HFF-Myc (cell line): ENCODE measurements at regions not wholly inside any gene's neighbourhood (a gene's known extent, or its start where the extent isn't known, plus 50 kb on each side); places are given as distances from the start of the nearest gene placed in this dataset.
"Not testable (repeated sequence)": the region's sequence is repeated elsewhere in the genome, so short reads cannot be mapped to it uniquely, and the experiment has no call there.

Experiments
- DNase-seq: peaks from one replicate; pipeline ENCODE4 v3.0.0-alpha.2; 2011; ENCODE audit warnings: low read depth; ENCODE audit errors: extremely low read depth
- H3K4me3 ChIP-seq: replicated peaks from 2 replicates; pipeline ENCODE4 v1.5.1; 2011; ENCODE audit warnings: low read depth, mild to moderate bottlenecking, control low read depth, low read length
- CTCF ChIP-seq: IDR thresholded peaks from 2 replicates; pipeline ENCODE4 v1.5.1; 2012; ENCODE audit warnings: mild to moderate bottlenecking, low read depth, low read length, control low read depth; ENCODE audit errors: missing control alignments

GRCh38 chr20:48024539-48024938 is 239.3 kb upstream of the SULF2 start:
- no peak for TF ChIP-seq CTCF

GRCh38 chr20:48020696-48021095 is 235.4 kb upstream of the SULF2 start:
- DNase-seq, H3K4me3 ChIP-seq: not testable (repeated sequence)

More at GRCh38 chr20:48024539-48024938, 239.3 kb upstream of the SULF2 start:
- DNase-seq = no peak
- H3K4me3 ChIP-seq = no peak overlapping the region

GRCh38 chr20:48019940-48020339 is 234.7 kb upstream of the SULF2 start:
- H3K4me3 ChIP-seq = no peak overlapping the region
- no peak for DNase-seq
- TF ChIP-seq CTCF = no peak

GRCh38 chr20:48019496-48019895 is 234.2 kb upstream of the SULF2 start:
- H3K4me3 ChIP-seq = no peak overlapping the region
- DNase-seq = no peak

GRCh38 chr20:48018851-48019250 is 233.6 kb upstream of the SULF2 start:
- not testable (repeated sequence) for H3K4me3 ChIP-seq
- peak; percentile 69 for DNase-seq

More at GRCh38 chr20:48019496-48019895, 234.2 kb upstream of the SULF2 start:
- TF ChIP-seq CTCF = no peak

GRCh38 chr20:48017992-48018391 is 232.7 kb upstream of the SULF2 start:
- H3K4me3 ChIP-seq = no peak overlapping the region
- TF ChIP-seq CTCF = no peak
- no peak for DNase-seq

GRCh38 chr20:48017509-48017908 is 232.2 kb upstream of the SULF2 start:
- TF ChIP-seq CTCF = no peak
- DNase-seq = no peak
- H3K4me3 ChIP-seq = no peak overlapping the region

GRCh38 chr20:48015943-48016723 is 230.9 kb upstream of the SULF2 start:
- no peak for TF ChIP-seq CTCF
- peak; percentile 39 for DNase-seq
- no peak overlapping the region for H3K4me3 ChIP-seq
